SK-N-SH treated with all-trans-retinoic acid at 6 μM for 48 hours (cell line): ENCODE measurements at regions not wholly inside any gene's neighbourhood (a gene's known extent, or its start where the extent isn't known, plus 50 kb on each side); places are given as distances from the start of the nearest gene placed in this dataset.

Source experiments
- ISL1 ChIP-seq: fragments of 250-450 bp; sonication (Bioruptor Pico); IDR thresholded peaks from 2 replicates; pipeline ENCODE4 v2.1.2; 2022; ENCODE audit warnings: mild to moderate bottlenecking, moderate library complexity
- OSR1 ChIP-seq: fragments of 250-450 bp; sonication (Bioruptor Pico); IDR thresholded peaks from 2 replicates; pipeline ENCODE4 v1.8.0; 2022; ENCODE audit warnings: moderate library complexity, mild to moderate bottlenecking, inconsistent platforms
- PPARA ChIP-seq: fragments of 250-450 bp; sonication (Bioruptor Pico); IDR thresholded peaks from 2 replicates; pipeline ENCODE4 v1.5.0; 2020; ENCODE audit warnings: mild to moderate bottlenecking, borderline replicate concordance
- SNAI2 ChIP-seq: fragments of 250-450 bp; sonication (Bioruptor Pico); IDR thresholded peaks from 2 replicates; pipeline ENCODE4 v1.5.0; 2020; ENCODE audit warnings: mild to moderate bottlenecking, moderate library complexity
- TCF4 ChIP-seq: fragments of 250-450 bp; sonication (Bioruptor Pico); IDR thresholded peaks from 2 replicates; pipeline ENCODE4 v1.8.0; 2021; ENCODE audit warnings: mild to moderate bottlenecking, moderate library complexity, borderline replicate concordance
- ZC3H10 ChIP-seq: fragments of 250-450 bp; sonication (Bioruptor Pico); IDR thresholded peaks from 2 replicates; pipeline ENCODE4 v1.5.1; 2021; ENCODE audit warnings: mild to moderate bottlenecking, moderate library complexity
- TF ChIP-seq, protein P1 (sequence below): fragments of 250-450 bp; sonication (Bioruptor Pico); IDR thresholded peaks from 2 replicates; pipeline ENCODE4 v1.8.0; 2021; ENCODE audit warnings: low read depth, mild to moderate bottlenecking, moderate library complexity, borderline replicate concordance
- TF ChIP-seq, protein P2 (sequence below): fragments of 250-450 bp; sonication (Bioruptor Pico); IDR thresholded peaks from 2 replicates; pipeline ENCODE4 v1.8.0; 2020; ENCODE audit warnings: mild to moderate bottlenecking, moderate library complexity, borderline replicate concordance
- TF ChIP-seq, protein P3 (sequence below): fragments of 250-450 bp; sonication (Bioruptor Pico); IDR thresholded peaks from 2 replicates; pipeline ENCODE4 v1.5.1; 2021; ENCODE audit warnings: mild to moderate bottlenecking, moderate library complexity

DNA sequence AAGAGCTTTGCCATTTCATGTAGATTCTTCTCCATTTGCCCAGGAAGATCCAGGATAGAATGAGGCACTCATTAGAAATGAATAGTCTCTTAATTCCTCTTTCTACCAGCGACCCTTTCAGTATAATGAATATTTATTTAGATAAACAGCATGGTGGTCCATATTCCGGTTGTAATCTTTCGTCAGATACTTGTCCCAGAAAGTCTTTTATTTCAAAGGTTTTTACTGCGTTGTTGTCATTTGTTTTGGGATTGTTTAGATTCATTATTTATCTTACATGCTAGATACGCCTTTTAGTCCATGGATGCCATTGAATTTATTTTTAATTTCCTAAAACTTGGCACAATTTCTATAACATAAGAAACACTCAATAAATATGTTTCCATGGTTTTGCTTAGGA, 139.7 kb upstream of the FLRT2 start:
- TF ChIP-seq ZC3H10 (CRISPR knock-in tag) (no peak), OSR1 (no peak), SNAI2 (CRISPR knock-in tag) (no peak), ISL1 (CRISPR knock-in tag) (no peak), PPARA (CRISPR knock-in tag) (no peak), TCF4 (CRISPR knock-in tag) (no peak)
- TF ChIP-seq, protein P1, sequence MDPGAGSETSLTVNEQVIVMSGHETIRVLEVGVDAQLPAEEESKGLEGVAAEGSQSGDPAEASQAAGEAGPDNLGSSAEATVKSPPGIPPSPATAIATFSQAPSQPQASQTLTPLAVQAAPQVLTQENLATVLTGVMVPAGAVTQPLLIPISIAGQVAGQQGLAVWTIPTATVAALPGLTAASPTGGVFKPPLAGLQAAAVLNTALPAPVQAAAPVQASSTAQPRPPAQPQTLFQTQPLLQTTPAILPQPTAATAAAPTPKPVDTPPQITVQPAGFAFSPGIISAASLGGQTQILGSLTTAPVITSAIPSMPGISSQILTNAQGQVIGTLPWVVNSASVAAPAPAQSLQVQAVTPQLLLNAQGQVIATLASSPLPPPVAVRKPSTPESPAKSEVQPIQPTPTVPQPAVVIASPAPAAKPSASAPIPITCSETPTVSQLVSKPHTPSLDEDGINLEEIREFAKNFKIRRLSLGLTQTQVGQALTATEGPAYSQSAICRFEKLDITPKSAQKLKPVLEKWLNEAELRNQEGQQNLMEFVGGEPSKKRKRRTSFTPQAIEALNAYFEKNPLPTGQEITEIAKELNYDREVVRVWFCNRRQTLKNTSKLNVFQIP (CRISPR knock-in tag): no peak
- TF ChIP-seq, protein P2, sequence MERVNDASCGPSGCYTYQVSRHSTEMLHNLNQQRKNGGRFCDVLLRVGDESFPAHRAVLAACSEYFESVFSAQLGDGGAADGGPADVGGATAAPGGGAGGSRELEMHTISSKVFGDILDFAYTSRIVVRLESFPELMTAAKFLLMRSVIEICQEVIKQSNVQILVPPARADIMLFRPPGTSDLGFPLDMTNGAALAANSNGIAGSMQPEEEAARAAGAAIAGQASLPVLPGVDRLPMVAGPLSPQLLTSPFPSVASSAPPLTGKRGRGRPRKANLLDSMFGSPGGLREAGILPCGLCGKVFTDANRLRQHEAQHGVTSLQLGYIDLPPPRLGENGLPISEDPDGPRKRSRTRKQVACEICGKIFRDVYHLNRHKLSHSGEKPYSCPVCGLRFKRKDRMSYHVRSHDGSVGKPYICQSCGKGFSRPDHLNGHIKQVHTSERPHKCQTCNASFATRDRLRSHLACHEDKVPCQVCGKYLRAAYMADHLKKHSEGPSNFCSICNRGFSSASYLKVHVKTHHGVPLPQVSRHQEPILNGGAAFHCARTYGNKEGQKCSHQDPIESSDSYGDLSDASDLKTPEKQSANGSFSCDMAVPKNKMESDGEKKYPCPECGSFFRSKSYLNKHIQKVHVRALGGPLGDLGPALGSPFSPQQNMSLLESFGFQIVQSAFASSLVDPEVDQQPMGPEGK (CRISPR knock-in tag): no peak
- TF ChIP-seq, protein P3, sequence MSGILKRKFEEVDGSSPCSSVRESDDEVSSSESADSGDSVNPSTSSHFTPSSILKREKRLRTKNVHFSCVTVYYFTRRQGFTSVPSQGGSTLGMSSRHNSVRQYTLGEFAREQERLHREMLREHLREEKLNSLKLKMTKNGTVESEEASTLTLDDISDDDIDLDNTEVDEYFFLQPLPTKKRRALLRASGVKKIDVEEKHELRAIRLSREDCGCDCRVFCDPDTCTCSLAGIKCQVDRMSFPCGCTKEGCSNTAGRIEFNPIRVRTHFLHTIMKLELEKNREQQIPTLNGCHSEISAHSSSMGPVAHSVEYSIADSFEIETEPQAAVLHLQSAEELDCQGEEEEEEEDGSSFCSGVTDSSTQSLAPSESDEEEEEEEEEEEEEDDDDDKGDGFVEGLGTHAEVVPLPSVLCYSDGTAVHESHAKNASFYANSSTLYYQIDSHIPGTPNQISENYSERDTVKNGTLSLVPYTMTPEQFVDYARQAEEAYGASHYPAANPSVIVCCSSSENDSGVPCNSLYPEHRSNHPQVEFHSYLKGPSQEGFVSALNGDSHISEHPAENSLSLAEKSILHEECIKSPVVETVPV (CRISPR knock-in tag): no peak
